Medulla oblongata (tissue), 1 donor: ENCODE measurements at regions not wholly inside any gene's neighbourhood (a gene's known extent, or its start where the extent isn't known, plus 50 kb on each side); places are given as distances from the start of the nearest gene placed in this dataset.

ENCODE experiments used
- DNase-seq: peaks from one replicate; pipeline ENCODE4 v3.0.0-alpha.2; 2015; ENCODE audit errors: extremely low spot score

DNA sequence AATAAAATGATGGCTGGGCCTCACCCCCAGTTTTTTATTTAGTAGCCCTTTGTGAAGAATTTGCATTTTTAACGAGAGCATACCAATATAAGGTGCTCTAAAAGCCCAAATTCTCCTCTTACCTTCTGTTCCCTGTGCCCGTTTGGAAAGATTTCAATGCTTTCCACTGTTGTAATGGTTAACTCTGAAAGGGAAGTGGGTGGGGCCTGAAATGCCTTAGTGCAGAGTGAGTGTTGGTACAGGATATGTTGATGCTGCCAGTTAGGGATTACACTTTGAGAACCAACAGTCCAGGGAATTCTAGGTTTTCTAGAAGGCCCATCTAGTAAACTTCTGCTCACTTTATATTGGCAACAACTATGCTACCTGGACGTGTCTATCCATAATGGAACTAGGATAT lies 562.7 kb upstream of the NRSN1 start:
- DNase-seq, result no peak

DNA sequence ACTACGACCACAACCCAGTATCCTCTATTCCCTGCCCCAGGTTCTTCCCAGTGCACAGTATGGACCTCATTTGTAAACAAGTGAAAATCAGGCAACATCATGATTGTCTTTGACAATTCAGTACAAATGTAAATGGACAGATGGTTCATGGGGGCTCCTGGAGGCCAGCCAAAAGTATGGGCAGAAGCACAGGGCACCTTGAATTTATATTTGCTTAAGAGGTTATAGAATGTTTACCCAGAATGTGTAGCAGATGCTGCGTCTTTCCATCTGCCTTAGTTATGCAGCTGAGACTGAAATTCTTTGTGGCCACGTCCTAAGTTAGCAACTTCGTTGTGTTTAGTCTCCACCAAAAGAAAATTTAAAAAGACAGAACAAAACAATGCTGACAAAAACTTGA lies 559.6 kb upstream of the NRSN1 start:
- DNase-seq, result no peak

DNA sequence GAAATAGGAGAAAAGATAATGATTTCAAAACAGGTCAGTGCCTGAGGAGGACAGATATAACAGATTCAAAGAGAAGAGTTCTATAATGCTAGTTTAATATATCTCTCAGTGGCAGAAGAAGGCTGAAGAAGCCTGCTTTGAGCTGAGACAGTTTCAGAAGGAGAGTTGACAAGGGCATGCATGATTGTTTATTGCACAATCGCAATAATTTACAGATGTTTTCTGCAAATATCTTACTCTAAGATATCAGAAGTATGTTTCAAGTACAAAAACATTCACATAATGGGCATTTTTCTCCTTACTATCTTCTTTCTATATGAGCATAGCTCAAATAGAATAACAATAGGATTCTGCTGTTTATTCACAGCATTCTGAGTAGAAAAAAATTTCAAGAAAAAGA lies 557.7 kb upstream of the NRSN1 start:
- DNase-seq, result no peak

DNA sequence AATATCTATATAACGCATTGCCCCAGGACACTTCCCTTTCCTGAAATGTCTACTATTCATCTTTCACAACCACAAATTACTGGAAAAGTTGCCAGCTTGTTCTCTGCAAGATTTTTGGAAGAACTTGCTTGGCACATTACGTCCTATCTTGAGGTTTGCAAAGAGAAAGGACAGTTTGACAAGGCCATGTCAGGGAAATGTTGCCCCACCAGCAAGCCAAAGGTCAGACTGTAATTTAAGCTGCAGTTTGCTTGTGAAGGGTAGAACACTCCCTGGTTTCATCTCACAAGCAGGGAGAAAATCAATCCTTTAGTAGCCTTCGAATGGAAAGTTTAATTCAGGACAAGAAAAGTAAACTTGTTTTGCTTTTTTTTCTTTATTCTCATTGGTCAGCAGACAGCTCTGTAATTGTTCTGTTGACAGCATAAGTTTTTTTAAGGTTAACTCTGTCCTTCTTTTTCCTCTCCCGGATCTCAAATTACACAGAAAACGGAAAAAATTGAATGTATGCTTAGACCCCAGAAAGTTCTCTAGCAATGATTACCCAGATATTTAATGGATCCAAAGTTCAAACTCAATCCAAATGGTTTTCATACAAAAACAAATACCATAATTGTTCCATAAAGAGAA lies 541.8 kb upstream of the NRSN1 start:
- DNase-seq, result no peak

DNA sequence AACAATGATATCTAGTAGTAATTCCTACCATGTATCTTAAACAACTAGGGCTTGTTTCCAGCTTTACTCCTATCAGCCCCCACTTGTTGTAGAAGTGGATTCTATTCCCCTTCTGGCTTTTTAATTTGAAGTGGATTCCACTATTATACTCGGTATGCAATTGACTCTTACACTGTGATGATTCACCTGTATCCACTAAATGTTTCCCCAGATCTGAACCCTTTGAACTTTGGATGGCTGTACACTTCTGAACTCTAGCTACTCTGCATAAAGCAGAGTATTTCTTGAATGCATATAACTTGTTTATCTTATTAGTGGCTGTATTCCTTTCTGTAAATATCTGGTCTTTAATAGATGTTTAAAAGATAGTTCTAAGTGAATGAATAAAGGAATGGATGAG lies 538.4 kb upstream of the NRSN1 start:
- DNase-seq, result no peak

DNA sequence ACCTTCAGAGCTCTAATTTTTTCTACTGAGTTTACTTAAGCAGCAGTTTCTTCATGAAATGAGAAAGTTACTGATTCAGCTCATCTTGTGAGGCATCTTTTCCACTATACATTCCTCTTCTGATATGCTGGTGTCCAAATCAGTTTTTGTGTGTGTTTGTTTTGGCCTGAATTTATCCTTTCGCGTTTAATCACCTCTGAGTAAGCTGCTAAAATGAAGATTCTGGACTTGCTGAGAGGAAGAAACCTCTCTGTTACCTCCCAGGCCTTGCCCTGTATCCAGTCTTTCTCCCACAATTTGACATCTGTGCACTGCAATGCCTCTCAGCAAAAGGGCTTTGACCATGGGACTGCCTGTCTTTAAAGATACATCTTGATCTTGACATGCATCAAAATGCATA lies 536.2 kb upstream of the NRSN1 start:
- DNase-seq, result no peak

DNA sequence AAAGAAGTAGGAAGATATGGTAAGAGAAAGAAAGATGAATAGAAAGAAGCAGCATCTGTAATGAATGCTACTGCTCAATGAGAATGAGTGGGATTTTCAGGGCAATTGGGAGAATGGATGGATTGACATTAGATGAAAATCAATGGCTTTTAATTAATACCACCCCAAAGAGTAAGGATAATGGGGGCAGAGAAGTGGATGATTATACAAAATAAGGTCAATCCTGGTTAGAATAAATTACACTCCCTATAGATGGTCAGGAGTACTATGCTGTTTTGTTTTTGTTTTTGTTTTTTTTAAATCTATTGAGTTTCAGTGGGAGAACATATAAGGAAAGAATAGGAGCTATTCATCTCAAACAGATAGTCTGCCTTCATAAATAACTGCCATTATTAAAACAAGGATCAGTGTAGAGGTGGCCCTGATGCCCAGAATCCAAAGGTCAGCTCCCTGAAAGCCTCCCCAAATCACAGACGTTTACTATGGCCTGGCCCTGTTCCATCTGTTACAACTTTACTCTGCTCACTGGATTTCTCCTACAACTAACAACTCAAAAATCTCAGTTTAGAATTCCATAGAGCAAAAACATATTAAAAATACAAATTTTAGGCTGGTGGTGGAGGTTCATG lies 535.4 kb upstream of the NRSN1 start:
- DNase-seq, result no peak

DNA sequence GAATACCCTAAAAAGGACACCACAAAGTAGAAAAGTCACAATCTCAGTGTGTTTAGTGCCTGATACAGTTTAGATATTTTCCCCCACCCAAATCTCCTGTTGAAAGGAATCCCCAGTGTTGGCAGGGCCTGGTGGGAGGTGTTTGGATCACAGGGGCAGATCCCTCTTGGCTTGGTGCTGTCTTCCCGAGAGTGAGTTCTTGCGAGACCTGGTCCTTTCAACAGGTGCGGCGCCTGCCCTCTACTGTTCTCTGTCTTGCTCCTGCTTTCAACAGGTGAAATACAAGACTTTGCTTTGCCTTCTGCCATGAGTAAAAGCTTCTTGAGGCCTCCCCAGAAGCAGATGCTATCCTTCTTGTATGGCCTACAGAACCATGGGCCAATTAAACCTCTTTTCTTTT lies 534.3 kb upstream of the NRSN1 start:
- DNase-seq, result no peak

DNA sequence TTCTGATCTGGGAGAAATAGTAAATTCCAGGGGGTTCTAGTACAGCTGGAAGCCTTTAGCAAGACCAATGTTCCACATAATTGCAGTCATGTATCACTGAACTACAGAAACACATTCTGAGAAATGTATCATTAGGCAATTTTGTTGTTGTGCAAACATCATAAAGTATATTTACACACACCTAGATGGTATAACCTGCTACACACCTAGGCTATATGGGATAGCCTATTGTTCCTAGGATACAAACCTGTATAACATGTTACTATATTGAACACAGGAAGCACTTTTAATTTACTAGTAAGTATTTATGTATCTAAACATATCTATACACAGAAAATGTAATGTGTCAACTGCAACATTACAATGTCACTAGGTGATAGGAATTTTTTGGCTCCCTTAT lies 525.9 kb upstream of the NRSN1 start:
- DNase-seq, result no peak

DNA sequence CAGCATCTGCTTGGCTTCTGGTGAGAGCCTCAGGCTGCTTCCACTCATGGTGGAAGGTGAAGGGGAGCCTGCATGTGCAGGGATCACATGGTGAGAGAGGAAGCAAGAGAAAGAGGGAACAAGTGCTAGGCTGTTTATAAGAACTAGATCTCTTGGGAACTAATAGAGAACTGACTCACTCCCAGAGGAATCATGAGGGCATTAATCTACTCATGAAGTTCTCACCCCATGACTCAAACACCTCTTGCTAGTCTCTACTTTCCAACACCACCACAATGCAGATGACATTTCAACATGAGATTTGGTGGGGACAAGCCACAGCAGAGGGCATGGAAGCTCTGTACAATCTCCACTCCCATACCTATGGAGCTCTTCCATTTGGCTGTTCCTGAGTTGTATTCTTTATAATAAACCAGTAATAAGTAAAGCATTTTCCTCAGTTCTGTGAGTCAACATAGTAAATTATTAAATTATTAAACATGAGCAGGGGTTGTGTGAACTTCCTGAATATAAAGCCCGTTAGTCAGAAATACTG lies 524.1 kb upstream of the NRSN1 start:
- no peak for DNase-seq

DNA sequence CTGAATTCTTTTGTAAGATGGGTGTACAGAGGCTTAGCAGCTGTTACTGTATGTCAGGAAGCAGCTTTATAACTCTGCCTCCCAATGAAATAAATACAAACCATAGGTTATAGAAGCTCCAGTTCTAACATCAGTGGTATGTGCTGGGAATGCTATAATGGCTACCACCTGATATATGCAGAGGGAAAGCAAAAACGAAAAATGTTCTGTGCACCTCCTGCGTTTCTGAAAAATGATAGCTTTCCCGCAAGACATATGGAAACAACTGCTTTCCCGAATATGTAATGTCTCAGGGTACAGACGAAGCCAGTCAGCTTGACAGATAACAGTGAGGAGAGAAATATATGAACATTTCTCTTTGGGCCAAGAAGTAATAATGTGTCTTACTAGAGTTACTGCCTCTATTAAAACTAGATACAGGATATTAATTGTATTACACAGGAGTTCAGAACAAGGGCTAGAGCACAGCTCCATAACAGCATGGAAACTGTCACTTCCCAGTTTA lies 517.0 kb upstream of the NRSN1 start:
- DNase-seq, result no peak

DNA sequence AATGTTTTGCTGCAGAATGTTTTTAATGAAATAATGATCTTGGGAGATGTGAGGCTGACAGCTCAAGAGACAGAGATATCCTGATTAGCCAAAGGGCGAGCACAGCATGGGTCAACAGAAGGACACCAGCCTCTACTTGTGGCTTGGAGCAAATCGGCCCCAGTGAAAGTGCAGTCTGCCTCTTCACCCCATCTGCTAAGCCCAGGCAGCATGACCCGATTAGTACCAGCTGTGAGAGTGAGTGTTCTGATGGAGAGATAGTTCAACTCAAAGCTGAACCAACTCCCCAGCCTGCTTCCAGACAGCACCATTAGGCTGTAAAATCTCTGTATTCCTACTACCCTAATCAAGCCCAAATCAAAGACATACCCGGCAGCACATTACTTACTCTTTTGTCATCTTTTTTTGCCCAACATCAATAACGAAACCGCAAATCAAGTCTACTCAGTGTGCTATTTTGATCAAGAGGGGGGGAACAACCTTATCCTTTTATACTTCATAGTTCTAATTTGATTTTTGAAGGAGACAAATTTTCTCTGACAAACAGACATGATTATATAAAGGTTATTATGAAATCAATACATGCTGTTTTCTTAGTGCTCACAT lies 514.1 kb upstream of the NRSN1 start:
- DNase-seq, result no peak

DNA sequence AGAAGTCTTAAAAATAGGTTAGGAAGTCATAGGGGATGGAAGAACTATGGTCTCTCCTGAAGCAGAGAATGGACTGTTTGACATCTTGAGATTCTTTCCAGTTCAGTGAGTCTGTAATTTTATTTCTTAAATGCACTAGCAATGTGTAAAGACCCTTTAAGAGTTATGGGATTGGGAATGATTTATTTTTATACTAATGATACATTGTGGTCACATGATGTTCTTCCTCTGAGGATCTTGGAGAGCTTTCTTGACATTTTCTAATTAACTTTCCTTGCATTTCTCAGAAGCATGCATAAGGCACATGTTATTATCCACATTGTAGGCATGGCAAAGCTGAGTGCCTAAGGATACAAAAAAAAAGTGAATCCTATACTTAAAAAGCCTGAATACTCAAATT lies 507.6 kb upstream of the NRSN1 start:
- no peak for DNase-seq

DNA sequence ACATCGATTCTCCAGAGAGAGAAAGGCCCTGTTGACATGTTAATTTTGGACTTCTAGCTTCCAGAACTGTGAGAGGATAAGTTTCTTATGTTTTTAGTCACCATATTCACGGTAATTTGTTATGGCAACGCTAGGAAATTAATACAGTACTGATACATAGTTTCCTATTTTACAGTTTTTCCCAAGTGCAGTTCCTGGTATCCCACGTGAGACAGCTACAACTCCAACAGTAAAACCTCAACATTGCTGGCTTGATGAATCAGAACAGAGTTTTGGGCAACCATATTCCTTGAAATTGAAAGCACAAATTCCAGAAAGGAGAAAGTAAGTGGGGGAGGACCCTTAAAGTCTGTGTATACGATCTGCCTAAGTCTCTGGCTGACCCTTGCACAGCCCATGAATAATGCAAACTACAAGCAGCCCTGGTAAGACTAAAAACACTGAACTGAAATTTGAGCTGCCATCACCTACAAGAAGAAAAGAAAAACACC lies 505.1 kb upstream of the NRSN1 start:
- no peak for DNase-seq

DNA sequence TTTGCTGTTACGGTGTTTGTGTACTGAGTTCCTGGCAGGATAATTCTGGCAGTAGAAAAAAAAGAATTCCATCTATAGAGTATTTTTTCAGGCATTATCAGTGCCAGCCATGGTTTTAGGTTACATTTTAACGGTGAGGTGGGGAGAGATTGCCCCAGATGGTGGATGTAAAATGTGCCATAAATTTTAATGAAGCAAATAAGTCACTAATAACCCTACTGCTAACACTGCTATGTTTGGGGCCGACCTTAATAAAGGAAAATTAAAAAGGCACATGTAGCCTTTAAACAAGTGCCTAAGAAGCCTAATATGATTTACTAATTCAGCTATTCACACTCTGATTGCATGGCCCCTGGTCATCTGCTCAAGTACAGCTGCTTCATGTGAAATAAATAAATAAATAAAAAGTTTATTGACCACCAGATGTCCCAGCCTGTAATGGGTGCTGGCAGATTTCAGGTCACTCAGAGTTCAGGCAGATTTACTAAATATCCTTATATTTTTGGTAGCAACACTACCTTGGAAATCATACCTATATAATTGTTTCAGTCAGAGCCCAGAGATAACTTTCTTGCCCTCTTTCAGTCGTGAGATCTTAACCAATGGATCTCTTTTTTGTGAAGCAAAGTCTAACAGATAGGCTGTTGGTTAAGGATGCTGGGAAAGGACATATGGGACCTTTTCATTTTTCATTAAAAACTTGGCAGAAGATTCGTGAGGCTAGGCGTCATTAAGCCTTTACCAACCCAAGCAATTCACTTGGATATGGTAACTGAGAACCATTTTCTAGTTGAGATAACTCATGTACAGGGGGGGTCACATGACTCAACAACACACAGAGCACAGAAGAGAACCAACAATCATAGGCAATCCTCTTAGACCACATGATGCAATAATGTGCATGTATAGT lies 495.0 kb upstream of the NRSN1 start:
- no peak for DNase-seq

DNA sequence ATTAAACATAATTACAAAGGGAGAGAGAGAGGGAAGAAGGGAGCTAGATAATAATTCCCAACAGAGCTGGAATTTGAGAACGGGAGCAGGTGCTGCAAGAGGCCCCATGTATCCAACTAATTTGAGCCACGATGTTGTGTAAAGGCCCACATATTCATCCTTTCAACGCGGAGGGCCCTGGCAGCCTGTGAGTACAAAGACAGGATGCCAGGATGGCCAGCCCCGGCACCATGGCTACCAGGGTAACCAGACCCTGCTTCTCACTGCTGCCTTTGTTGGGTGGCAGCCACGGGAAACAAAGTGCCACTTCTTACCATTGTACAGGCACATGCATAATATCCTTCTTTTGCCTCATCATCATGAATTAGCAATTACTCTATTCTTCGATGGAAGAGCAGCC lies 492.0 kb upstream of the NRSN1 start:
- peak; percentile 66 for DNase-seq

DNA sequence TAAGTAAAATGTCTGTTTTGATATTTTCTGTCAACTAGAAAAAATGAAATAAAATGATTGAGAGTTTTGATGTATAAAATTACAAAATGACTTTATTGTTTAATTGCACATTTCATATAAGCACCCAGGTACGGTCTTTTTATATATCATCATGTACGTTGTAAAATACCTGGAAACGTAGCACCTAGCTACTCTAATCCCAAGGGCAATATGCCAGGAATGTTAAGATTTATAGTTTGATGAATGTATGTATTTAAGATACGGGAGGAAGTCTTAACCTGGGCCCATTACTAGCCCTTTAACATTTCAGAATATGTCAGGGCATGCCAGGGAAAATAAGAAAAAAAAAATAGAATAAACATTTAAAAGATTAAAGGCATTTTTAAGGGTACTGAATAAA lies 490.9 kb upstream of the NRSN1 start:
- DNase-seq, result no peak

DNA sequence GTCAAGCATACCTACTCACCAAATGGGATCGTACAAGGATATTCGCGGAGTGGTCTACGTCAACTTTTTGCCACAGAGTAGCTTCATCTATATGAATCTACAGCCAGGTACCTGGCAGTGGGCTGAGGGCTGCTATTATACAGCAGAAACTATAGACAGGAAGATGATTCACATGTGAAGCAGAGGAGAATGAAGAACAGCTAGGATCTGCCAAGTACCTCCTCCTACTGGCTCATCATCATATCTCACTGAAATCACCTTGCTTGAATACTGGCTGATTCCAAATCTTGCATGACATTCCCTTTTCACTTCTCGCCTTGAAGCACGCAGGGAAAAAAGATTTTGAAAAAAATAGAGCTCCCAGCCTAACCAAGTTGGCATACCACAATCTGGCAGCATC lies 488.7 kb upstream of the NRSN1 start:
- no peak for DNase-seq

DNA sequence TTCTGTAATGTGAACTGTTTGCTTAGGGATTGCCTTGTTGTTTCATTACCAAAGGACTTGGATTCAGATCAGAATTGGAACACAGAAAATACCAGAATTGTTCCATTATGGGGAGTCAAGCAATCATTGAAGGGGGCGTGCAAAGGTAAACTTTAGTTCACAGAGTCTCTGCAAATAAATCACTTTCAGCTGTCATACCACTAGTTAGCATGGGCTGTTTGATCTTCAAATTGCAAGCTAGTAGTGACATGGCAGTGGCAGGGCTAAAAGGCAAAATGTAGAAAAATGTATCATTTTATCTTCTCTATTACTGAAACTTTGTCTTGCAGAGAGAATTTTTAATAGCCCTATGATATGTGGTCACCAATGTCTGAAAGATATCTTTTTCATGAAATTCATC lies 483.2 kb upstream of the NRSN1 start:
- no peak for DNase-seq

DNA sequence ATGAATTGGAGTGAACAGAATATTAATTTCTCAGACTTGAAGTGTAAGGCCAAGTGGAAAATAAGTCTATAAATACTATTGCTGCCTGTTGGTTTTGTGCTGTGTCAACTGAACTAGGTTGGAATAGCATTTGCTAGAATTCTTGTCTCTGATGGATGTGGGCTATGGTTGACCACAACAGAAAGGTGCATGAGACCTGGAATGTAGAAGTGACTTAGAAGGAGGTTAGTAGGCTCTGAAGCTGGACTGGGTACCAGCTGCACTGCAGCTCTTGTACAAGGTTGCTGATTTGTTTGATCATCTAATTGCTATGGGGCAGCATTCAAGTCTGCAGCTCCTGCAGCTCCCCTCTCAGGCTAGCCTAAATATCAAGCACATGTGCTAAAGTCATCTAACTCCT lies 479.0 kb upstream of the NRSN1 start:
- no peak for DNase-seq

DNA sequence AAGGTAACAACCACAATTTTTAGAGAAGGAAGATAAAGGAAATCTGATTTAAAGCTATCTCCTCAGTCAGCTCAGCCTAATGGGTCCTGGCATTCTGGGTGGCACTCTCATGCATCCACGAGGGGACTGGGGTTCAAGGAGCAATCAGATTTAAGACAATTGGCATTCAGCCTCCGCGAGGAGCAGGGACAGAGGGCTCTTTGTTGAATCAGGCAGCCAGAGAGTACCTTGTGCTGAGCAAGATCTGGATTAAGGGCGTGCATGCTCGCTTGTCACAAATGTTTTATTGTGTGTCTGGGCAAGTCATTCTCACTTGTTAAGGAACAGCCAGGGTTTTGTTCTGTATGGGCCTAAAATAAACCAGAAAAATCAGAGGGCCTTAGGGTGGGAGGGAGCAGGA lies 475.3 kb upstream of the NRSN1 start:
- peak; percentile 88 for DNase-seq

DNA sequence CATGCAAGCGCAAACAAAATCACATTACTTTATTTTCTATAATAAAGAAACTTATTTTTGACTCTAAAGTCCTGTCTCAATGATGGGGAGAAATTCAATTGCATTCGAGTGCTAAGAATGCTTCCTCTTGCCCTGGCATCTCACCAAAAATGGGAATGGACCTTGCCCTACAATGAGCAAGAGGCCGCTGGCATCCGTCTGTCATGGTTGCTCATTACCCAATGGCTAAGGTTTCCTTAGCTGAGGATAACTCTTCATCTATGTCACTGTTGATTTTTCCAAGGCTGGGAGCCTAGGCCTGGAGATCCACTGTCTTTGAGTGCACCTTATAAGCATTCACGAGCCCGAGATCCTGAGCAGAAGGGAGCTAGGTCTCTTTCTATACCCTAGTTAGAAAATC lies 471.3 kb upstream of the NRSN1 start:
- DNase-seq, result no peak
